ENCODE measurements at regions not wholly inside any gene's neighbourhood (a gene's known extent, or its start where the extent isn't known, plus 50 kb on each side); places are given as distances from the start of the nearest gene placed in this dataset.

DNA sequence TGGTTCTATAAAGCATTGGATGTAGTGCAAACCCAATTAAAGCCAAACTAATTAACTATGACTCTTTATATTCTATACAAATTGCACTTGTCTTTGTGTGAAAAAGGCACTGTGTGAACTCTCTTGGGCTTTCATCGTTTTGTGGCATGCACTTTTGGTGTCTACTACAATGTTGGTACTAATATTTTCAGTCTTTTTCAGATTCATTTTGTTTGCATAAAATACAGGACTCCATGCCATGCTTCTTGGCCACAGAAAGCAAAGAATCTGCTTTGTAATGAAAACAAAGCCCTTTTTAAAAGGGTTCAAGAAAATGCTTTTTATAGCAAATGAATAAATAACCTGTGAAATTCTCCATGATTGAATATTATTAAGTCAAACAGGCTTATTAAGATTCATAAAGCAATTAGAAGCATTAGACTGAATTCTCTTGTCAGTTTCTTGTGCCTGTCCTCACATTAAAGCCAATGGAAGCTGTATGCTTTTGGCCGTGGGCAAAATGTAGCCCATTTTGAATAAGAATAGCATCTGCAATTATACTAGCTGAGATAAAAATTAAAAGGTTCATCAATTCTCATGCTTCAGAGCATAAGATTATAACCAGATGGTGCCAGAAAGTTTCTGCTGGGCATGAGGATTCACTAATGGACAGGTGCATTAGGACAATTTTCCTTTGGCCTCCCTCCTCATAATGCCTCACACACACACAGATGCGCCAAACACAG is 1665.2 kb downstream of the SUCLG1 start:
- TF ChIP-seq EZH2 (IDR thresholded peaks at IDR 0.05): no peak
- no peak for TF ChIP-seq FOXP2 (optimal IDR thresholded peaks at IDR 0.05; ENCODE audit: control extremely low read depth, extremely low read length, insufficient read depth)
- TF ChIP-seq POLR2AphosphoS5 (IDR thresholded peaks at IDR 0.05; ENCODE audit: borderline replicate concordance, low read depth, low read length): no peak
- no peak overlapping the region for H3K9ac ChIP-seq (ENCODE audit: insufficient read length)
- no peaks in the 10 kb centered on the region for H3K9me3 ChIP-seq (ENCODE audit: low read depth, low read length)
- no peak for DNase-seq (ENCODE audit: low read depth, low spot score)
- H3K27ac ChIP-seq: no peak overlapping the region
- H3K4me3 ChIP-seq: no peak overlapping the region
- no peaks in the 10 kb centered on the region for H3K36me3 ChIP-seq (ENCODE audit: insufficient read depth, low read length)

DNA sequence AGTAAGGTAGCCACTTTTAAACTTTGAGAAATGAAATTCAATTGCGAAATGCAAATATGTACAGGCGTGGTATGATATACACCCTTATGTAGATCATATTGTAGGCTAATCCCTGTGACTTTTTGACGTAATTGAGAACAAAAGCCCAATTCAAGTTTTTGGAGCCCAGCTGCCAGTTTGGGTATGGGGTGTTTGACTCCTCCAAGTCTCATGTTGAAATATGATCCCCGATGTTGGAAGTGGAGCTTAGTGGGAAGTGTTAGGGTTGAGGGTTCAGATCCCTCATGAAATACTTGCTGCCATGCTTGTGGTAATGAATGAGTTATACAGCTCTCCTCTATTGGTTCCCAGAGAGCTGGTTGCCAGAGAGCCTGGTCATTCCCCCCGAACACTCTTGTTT is 1666.8 kb downstream of the SUCLG1 start:
- no peak for DNase-seq (ENCODE audit: low read depth, low spot score)
- H3K9me3 ChIP-seq (ENCODE audit: low read depth, low read length): no peaks in the 10 kb centered on the region
- TF ChIP-seq FOXP2 (optimal IDR thresholded peaks at IDR 0.05; ENCODE audit: control extremely low read depth, extremely low read length, insufficient read depth): no peak
- no peak overlapping the region for H3K4me3 ChIP-seq
- H3K36me3 ChIP-seq (ENCODE audit: insufficient read depth, low read length): no peaks in the 10 kb centered on the region
- no peak overlapping the region for H3K9ac ChIP-seq (ENCODE audit: insufficient read length)
- H3K27ac ChIP-seq: no peak overlapping the region

GRCh38 chr2:82790206-82791021 is 1668.7 kb downstream of the SUCLG1 start:
- Histone ChIP-seq H3K9me3 (ENCODE audit: low read depth, low read length) (no peaks in the 10 kb centered on the region), H3K36me3 (ENCODE audit: insufficient read depth, low read length) (no peaks in the 10 kb centered on the region), H3K4me3 (no peak overlapping the region), H3K9ac (ENCODE audit: insufficient read length) (no peak overlapping the region), H3K27ac (no peak overlapping the region)
- no peak for DNase-seq (ENCODE audit: low read depth, low spot score)
- no peak for TF ChIP-seq POLR2AphosphoS5 (IDR thresholded peaks at IDR 0.05; ENCODE audit: borderline replicate concordance, low read depth, low read length)
- no peak for TF ChIP-seq EZH2 (IDR thresholded peaks at IDR 0.05)
- no peak for TF ChIP-seq FOXP2 (optimal IDR thresholded peaks at IDR 0.05; ENCODE audit: control extremely low read depth, extremely low read length, insufficient read depth)

GRCh38 chr2:82789851-82790205 is 1669.3 kb downstream of the SUCLG1 start:
- no peak for DNase-seq (ENCODE audit: low read depth, low spot score)
- Histone ChIP-seq H3K36me3 (ENCODE audit: insufficient read depth, low read length) (no peaks in the 10 kb centered on the region), H3K9ac (ENCODE audit: insufficient read length) (no peak overlapping the region), H3K9me3 (ENCODE audit: low read depth, low read length) (no peaks in the 10 kb centered on the region), H3K4me3 (no peak overlapping the region), H3K27ac (no peak overlapping the region)
- TF ChIP-seq FOXP2 (optimal IDR thresholded peaks at IDR 0.05; ENCODE audit: control extremely low read depth, extremely low read length, insufficient read depth) (no peak), POLR2AphosphoS5 (IDR thresholded peaks at IDR 0.05; ENCODE audit: borderline replicate concordance, low read depth, low read length) (no peak), EZH2 (IDR thresholded peaks at IDR 0.05) (no peak)

- no peak overlapping the region for H3K4me3 ChIP-seq
- TF ChIP-seq FOXP2 (optimal IDR thresholded peaks at IDR 0.05; ENCODE audit: control extremely low read depth, extremely low read length, insufficient read depth) (no peak), EZH2 (IDR thresholded peaks at IDR 0.05) (no peak)
Measured at GRCh38 chr2:82781176-82781915, 1677.7 kb downstream of the SUCLG1 start.

DNA sequence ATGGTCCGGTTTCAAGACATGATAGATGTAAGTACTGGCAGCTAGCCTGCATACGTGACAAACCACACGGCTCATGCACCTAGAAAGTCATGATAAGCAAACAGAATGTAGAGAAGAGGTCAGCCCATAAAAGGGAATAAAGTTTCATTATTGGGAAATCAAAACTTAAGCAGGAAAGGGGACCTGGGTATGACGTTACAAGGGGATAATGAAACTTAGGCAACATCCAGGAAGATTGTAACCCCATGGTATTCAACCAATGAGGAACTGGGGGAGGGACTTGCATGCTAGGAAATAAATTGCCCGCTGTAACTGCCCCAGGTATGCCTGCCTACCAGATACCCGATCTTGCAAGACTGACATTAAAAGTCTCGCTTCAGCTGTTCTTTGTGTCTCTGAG is 1679.0 kb downstream of the SUCLG1 start:
- no peaks in the 10 kb centered on the region for H3K36me3 ChIP-seq (ENCODE audit: insufficient read depth, low read length)
- H3K9ac ChIP-seq (ENCODE audit: insufficient read length): no peak overlapping the region
- no peaks in the 10 kb centered on the region for H3K9me3 ChIP-seq (ENCODE audit: low read depth, low read length)
- no peak overlapping the region for H3K4me3 ChIP-seq
- no peak overlapping the region for H3K27ac ChIP-seq
- no peak for DNase-seq (ENCODE audit: low read depth, low spot score)
- TF ChIP-seq POLR2AphosphoS5 (IDR thresholded peaks at IDR 0.05; ENCODE audit: borderline replicate concordance, low read depth, low read length) (no peak), EZH2 (IDR thresholded peaks at IDR 0.05) (no peak), FOXP2 (optimal IDR thresholded peaks at IDR 0.05; ENCODE audit: control extremely low read depth, extremely low read length, insufficient read depth) (no peak)

More at GRCh38 chr2:82781176-82781915, 1677.7 kb downstream of the SUCLG1 start:
- Histone ChIP-seq H3K36me3 (ENCODE audit: insufficient read depth, low read length) (no peaks in the 10 kb centered on the region), H3K9me3 (ENCODE audit: low read depth, low read length) (no peaks in the 10 kb centered on the region), H3K9ac (ENCODE audit: insufficient read length) (no peak overlapping the region), H3K27ac (no peak overlapping the region)
- DNase-seq (ENCODE audit: low read depth, low spot score): no peak

DNA sequence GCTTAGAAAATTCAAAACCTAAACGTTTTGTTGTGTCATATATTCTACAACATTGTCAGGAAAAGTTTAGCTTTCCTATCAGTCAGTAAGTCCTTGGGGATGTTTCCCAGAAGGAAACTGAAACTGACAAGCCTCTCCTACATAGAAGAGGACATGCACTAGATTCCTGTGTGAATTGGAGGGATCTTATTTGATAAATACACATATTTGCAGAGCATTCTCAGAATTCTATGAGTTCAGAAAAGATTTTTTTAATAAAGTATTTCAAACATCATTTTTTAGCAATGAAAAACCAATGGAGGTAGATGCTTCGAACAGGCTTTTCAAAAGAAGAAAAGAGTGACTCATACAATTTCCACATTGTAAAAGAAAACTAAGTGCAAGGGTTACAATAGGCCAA is 1706.7 kb downstream of the SUCLG1 start:
- TF ChIP-seq EZH2 (IDR thresholded peaks at IDR 0.05) (no peak), POLR2AphosphoS5 (IDR thresholded peaks at IDR 0.05; ENCODE audit: borderline replicate concordance, low read depth, low read length) (no peak), FOXP2 (optimal IDR thresholded peaks at IDR 0.05; ENCODE audit: control extremely low read depth, extremely low read length, insufficient read depth) (no peak)
- H3K4me3 ChIP-seq: no peak overlapping the region

GRCh38 chr2:82748653-82749052 is 1710.4 kb downstream of the SUCLG1 start:
- no peak overlapping the region for H3K9ac ChIP-seq (ENCODE audit: insufficient read length)
- no peak overlapping the region for H3K27ac ChIP-seq
- no peaks in the 10 kb centered on the region for H3K9me3 ChIP-seq (ENCODE audit: low read depth, low read length)
- no peak for DNase-seq (ENCODE audit: low read depth, low spot score)
- TF ChIP-seq FOXP2 (optimal IDR thresholded peaks at IDR 0.05; ENCODE audit: control extremely low read depth, extremely low read length, insufficient read depth) (no peak), POLR2AphosphoS5 (IDR thresholded peaks at IDR 0.05; ENCODE audit: borderline replicate concordance, low read depth, low read length) (no peak), EZH2 (IDR thresholded peaks at IDR 0.05) (no peak)
- H3K36me3 ChIP-seq (ENCODE audit: insufficient read depth, low read length): no peaks in the 10 kb centered on the region
- no peak overlapping the region for H3K4me3 ChIP-seq

More for the DNA sequence above, 1706.7 kb downstream of the SUCLG1 start:
- no peak overlapping the region for H3K27ac ChIP-seq
- no peaks in the 10 kb centered on the region for H3K9me3 ChIP-seq (ENCODE audit: low read depth, low read length)
- DNase-seq (ENCODE audit: low read depth, low spot score): no peak
- H3K9ac ChIP-seq (ENCODE audit: insufficient read length): no peak overlapping the region
- H3K36me3 ChIP-seq (ENCODE audit: insufficient read depth, low read length): no peaks in the 10 kb centered on the region

Measured in SK-N-MC (cell line).